Activated CD4-positive, CD25-positive, alpha-beta regulatory T cell treated with anti-CD3 and anti-CD28 coated beads, Interleukin-2, amount 50 U/mL, for 72 hours (primary cell): ENCODE measurements at regions not wholly inside any gene's neighbourhood (a gene's known extent, or its start where the extent isn't known, plus 50 kb on each side); places are given as distances from the start of the nearest gene placed in this dataset.

ENCODE experiments used
- DNase-seq: peaks from one replicate; pipeline ENCODE4 v3.0.0; 2021

DNA sequence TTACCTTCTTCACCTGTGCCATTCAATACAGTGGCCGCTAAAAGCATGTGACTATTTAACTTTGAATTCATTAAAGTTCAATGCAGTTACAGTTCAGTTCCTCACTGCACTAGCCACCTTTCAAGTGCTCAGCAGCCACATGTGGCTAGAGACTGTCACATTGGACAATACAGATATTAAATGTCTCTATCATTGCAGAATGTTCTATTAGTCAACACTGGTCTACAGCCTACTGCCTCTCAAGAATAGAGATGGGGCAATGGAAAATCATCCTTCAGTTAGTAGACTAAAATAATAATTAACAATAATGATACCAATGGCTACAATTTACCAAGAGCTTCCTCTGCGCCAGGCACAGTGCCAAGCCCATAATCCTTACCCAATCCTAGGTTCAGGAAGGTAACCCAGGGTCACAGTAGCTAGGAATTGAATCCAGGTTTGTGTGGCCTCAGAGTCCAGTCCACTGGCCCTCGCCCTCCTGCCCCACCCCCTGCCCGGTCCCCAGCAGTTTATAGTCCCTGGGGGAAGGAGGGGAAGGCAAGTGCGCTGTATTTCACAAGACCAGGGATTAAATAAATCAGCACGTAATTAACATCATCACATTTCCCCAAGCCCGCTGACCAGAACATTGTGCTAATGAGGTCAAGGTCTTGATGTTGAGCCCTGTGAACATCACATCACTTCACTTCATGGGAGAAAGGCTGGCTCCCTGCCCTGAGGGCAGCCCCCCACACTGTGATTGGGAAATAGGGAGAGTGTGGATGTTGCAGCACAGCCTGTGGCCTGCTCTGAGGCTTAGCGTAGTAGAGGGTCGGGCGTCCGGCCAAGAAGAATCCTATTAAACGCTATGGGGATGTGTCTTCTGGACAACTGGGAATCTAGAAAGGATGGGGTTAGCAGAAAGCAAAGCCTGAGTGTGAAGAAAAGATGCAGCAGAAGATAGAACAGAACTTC lies 147.2 kb downstream of the VEGFA start:
- DNase-seq = no peak

DNA sequence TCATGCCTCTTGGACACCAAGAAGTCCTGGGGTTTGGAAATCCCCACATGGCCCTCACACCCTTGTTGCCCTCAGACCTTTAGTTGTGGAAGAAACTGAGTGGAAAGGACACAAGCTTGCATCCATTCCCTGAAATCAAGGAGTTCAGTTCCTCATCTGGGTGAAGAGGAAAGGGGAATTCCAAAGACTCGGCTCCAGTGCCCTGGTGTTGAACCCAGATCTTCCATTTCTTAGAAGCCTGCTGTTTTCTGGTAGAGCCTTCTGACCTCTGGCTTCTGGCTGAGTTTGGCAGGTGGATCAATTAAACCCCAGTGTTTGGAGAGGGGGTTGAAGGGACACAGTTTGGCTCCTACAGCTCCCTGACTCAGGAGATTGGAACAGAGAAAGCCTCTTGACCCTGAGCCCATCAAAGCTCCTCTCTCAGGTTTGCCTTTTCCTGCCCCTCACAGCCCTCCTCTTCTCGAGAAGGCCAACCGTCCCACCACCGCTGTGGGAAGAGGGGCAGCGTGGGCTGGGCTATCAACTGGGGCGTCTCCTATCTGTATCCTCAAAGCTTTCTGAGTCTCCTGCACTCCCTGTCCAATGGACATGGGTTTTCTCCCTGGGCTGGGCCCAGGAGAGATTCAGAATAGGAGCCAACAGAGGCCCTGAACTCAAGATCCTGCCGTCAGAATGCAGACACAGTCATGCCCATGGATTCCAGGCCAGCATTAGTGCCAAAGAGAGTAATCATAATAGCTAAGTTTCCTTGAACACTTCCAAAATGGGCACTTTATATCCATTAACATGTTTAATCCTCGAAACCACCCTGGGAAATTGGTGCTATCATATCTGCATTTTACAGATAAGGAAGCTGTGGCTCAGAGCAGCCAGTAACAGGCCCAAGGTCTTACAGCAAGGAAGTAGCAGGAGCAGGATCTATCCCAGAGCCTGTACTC lies 146.2 kb downstream of the VEGFA start:
- DNase-seq = no peak

DNA sequence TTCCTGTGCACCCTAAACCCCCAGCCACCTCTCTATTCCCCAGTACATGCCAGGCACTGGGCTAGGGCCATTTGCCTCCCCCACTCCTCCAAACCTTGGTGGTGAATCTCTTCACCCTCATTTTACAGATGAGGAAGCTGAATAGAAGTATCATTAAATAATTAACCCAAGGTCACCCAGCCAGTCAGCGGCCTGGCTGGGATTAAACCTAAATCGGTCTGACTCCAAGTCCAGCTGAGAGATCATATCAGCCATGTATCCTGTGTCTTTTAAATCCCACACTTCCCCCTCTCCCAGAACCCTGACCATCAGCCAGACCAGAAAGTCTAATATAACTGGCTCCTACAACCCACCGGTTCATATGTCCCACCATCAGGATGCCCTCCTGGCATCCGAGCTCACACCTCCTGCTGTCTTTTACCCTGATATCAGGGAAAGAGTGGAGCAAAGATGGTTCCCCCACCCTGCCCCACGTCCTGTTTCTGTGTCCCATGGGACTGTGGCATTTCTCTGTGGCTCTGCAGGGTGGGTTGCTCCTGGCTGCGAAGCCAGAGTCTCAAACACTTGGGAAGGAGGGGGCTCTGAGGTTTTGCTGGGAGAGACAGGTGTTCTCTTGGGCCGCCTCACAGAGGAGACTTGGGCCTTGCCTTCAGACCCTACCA lies 145.3 kb downstream of the VEGFA start:
- no peak for DNase-seq

DNA sequence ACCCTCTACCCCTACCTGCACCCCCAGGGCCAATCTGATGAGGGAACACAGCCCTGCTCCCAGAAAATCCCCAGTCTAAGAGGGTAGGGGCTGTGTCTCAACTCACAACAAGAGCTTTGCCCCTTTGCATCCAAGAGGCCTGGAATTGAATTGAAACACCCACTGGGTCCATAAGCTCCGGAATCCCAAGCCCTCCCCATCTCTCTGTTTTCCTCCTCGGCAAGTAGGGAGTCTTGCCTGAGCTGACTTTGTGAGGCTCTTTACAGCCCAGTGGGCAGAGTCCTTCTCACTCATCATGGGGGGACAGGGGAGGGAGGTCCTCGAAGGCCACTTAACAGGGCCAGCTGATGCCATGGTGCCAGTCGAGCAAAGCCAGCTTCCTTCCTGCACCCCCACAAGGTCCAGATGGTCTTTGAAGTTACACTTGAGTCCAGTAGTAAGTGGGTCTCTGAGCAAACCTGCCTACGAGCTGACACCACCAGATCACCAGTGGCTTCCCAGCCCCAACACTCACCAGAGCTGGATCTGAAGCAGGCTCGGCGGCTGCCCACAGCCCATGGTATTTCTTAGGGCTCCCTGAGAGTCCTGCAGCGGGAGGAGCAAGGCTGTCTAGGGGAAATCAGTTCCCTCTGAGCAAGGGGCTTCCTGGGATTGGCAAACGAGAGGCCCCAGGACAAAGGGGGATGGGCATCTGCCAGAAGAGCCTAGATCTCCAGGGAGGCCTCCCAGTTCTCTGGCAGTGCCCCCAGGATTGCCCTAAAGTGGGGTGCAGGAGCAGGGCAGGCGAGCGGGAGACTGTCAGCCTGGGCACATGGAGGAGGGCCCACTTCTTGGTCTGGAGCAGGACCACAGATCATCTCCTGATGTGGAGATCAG lies 144.5 kb downstream of the VEGFA start:
- no peak for DNase-seq

DNA sequence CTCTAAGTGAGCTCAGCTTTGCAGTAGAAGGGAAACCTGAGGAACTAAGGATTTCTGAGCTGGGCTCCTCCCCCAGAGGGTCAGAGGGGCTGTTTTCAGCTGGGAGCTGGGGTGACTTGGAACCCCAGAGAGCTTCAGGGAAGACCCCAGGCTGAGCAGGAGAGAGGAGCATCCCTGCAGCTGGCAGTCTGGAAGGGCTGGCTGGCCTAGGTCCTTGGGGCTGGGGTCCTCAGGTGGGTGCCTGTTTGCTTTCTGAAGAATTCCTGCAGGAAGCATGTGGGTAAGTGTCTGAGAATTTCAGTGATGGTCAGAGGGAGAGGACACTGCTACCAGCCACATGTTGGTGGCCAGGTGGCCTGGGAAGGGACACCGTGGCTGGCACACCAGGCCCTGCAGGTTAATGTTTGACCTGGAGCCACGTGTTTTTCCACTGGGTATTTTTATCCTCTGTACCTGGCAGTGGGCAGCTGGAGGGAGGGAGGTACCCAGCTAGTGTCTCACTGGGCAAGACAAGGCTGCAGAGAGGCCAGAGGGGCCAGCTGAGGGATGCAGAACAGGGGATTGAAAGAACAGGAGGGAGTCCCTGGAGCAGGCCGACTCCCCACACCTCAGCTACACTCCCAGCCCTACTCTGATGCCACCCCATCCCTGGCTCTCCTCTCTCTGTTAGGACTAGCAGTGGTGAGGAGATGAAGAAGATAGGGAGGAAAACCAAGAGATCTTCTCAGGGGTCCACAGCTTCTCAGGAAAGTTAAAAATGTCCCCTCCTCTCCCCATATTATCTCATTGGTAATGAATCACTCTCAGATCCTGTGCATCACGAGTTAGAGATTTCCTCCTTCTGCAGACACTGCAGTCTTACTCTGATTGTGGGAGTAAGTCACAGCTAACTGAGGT lies 143.6 kb downstream of the VEGFA start:
- DNase-seq = no peak

DNA sequence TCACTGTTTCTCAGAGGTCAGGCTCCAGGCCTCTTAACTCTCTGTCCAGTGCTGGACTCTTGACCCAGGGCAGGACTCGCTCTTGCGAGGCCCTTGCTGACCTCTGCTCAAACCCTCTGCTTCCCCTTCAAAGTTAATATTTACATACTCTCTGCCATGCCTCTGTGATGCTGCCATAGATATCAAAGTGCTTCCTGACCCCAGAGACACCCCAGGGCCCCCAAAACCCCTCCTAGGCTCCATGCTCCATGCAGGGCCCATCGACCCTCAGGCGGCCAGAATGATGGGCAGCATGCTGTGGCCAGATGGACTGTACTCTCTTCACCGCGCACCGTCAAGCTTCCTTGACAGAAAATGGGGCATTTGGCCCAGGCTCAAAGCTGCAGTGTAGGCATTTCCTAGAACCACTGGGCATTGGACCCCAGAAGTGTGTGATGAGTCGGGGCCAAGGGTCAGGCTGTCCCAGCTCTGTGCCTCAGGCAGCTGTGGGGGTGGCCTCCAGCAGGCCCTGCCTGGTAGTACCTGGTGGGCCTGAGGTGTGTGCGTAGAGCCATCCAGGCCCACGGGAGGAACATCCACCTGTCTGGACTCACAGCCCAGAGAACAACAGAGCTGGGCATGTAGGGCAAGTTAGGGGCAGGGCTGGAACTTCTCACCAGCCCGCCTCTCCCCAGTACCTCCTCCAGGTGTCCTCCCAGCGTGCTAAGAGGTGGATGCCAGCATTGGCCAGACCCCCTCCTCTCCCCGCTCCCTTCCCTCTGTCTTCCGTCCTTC lies 142.8 kb downstream of the VEGFA start:
- DNase-seq = no peak

DNA sequence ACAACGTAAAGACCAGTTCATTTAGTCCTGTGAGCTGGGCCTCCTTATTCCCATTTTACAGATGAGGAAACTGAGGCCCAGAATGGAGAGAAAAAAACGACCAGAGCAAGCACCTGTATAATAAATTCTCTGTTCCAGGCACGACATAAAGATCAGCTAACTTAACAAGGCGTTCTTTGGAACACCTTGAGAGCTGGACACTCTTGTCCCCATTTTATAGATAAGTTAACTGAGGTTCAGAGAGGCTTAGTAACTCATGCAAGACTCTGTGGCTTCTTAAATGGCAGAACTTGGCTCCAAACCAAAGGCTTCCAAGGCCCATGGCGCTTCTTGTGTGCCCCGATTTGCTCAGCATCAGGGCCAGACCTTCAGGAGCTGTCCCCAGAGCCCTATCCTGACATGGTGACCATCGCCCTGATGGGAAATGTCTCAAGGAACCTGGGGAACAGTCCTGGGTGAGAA lies 142.1 kb downstream of the VEGFA start:
- no peak for DNase-seq

DNA sequence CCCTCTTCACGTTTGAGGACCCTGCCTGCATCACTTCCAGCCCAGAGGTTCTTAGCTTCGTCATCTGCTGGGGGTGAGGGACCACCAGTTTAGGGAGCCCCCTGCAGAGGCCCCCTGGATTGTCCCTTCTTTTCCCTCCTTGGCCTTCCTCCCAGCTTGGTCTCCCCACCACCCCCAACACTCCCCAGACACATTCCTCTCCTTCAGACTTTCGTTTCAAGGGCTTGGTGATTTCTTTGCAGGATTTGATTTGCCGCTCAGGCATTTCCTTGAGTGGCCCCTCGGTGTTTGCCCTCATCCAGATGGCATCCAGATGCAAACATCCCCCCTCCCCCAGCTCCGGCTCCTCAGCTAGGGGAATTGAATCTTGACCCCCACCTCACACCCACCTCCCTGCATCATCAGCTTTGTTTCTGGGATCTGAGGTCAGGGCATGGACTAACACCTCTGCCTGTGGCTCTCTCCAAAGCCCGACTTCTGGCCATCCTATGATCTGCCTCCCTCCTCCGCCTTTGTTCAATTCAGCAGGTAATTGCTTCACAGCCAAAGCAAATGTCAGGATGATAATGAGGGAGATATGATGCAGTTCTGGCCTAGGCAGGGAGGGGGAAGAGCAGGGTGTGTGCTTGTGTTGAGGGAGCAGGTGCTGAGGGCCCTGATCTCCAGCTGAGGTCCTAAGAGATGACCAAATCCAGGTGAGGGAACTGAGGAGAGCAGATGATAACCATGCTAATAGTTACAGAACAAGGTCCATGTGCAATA lies 141.5 kb downstream of the VEGFA start:
- DNase-seq = no peak

DNA sequence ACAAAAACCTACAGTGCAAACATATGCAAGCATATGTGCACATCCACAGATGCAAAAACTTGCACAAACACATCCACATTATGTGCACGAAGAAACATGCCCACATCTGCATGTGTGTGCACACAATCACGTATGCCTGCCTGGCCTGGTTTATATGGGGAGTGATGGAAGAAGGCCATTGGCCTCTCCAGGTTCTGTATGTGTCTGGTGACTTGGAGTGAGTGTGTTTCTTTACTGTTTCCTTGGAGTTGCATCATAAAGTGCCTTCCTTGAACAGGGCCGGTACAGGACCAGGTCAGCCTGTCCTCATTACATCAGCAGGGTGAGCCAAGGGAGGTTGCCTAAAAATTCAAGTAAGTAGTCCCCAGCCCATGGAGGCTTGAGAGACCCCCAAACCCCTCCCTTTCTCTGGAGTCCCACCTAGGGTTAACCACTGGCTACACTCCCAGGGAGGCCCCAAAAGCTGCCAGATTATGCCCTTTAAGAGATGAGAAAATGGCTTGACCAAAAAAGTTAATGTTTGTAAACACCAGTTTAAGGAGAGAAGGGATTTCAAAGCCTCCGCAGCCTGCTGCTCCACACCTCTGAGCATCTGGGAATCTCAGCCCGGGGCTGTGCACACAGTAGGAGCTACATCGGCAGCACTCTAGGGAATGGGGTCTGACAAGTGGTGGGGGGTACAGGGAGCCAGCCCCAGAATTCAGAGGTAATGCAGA lies 140.8 kb downstream of the VEGFA start:
- DNase-seq = no peak

DNA sequence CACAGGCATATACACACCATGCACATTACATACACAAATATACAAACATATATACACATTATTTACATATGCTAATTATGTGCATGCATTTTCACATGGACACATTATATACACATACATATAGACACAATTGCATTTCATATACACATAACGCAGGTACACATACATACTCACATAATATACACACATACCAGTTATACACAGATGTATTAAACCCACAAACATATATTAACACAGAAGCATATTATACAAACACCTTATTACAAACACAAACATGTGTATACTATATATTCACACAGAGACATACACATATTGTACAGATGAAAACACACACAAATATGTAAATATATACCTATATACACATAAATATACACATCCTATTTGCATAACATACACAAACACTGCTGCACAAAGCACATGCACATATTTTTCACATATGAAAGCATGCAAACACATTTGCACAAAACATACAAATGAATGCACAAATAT lies 140.2 kb downstream of the VEGFA start:
- DNase-seq = no peak

DNA sequence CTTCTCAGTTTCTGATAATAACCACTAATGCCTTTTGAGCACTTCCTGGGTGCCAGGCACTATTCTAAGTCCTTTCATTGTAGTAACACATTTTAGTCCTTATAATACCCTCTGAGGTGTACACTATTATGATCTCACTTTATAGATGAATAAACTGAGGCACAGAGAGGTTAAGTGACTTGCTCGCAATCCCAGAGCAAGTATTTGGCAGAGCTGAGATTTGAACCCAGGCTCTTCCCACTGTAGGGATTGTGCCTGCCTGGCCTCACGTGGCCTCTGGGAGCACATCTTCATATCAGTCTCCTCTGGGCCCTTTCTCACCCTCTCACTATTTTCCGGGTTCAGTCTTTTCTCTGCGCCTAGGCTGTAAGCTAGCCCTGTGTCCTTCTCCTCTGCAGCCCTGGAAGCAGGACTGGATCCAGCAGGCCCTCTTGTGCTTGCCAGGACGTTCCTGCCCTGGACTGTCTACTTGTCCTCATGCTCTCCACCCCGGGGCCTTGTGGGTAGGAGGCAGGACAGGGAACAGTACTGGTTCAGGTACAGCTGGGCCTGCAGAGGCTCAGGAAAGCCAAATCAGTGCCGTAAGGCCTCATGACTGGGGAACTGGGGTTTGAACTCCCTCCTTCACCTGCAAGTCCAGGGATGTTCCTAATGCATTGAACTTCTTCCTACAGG lies 139.6 kb downstream of the VEGFA start:
- no peak for DNase-seq

DNA sequence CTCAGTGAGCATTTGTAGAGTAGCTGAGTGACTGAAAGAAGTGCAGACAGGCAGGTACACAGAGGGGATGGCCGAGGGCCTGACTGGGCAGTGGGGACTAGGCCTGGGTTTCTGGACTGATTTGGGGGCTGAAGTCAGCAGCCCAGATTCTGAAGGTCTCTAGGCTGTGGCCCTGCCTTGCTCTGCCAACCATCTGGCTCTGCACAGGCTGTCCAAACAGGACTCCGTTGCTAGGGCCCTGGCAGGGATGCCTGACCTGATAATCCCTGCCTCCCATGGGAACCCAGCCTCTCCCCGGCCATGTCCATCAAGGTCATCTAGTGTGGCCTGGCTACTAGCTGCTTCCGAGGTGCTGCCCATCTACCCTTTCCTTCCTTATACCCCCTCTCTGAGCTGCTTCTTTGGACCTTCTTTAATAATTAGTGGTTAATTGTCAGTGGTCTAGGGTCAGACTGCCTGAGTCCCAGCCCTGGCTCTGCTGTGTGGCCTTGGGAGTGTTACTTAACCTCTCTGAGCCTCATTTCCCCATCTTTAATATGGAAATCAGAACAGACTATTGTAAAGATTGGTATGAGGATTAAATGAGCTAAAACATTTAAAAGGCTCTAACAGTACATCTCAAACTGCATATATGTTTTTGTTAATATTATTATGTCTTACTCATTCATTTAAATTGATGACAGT lies 137.9 kb downstream of the VEGFA start:
- no peak for DNase-seq

DNA sequence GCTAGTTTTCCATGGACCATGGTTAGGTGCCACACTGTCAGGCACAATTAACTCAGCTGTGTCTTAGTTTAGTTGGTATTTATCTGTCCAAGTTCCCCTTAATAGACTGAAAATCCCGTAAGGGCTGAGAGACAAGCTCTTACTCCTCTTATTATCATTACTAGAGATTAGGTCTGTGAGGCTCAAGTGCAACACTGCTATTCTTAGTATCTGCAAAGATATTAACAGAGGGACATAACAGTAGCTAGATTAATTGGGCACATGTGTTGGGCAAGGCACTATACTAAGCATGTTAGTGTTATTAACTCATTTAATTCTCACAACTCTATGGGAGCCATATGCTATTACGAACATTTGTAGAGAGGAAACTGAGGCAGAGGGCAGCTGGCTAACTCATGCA lies 137.3 kb downstream of the VEGFA start:
- no peak for DNase-seq

DNA sequence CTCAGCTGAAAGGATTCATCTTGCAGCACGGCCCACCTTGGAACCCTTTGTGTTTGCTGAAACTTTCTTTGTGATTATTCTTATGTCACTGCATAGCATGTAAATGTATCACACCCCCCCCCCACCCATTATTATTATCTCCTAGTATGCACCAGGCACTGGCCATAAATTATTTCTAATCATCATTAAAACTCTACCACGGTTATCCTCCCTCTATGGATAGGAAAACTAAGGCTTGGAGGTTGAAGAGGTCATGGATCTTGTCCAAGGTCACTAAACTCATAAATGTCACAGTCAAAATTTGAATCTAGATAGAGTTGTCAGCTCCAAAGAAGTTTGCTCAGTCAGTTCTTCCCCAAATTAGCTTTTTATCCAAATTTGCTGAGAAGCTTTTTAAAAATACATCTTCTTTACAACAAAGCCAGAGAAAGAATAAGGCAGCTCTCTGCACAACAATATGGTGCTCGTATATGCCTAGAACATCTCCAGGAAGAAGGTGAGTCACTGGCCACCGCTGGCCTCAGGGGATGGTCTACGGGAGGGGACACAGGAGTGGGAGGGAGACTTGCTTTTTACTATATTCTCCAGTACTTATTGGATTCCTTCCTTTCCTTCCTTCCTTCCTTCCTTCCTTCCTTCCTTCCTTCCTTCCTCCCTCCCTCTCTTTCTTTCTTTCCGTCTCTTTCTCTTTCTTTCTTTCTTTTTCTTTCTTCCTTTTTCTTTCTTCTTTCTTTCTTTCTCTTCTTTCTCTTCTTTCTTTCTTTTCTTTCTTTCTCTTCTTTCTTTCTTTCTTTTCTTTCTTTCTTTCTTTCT lies 134.5 kb downstream of the VEGFA start:
- DNase-seq = no peak

DNA sequence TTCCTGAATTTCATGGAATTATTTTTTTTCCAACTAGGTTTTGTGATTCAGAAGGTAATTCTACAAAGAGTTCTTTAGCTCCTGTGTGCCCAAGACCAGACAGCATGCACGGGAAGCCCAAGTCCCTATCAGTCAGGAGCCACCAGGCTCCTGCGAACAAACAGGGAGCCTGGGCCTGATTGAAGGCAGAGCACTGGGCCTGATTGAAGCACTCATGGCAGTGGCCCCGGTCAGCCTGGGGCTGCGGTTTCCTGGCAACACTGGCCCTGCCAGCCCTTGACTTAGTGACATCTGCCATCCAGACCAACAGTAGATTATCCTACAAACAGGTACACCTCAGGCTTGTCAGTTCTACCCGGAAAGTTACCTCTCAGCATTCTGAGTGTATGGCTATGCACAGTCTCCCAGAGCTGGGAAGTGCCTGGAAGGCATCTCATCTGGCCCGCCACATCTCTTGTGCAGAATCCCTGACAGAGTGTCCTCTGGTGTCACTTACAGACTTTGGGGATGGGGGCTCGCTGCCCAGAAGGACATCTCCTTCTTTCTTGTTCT lies 133.8 kb downstream of the VEGFA start:
- DNase-seq = no peak

DNA sequence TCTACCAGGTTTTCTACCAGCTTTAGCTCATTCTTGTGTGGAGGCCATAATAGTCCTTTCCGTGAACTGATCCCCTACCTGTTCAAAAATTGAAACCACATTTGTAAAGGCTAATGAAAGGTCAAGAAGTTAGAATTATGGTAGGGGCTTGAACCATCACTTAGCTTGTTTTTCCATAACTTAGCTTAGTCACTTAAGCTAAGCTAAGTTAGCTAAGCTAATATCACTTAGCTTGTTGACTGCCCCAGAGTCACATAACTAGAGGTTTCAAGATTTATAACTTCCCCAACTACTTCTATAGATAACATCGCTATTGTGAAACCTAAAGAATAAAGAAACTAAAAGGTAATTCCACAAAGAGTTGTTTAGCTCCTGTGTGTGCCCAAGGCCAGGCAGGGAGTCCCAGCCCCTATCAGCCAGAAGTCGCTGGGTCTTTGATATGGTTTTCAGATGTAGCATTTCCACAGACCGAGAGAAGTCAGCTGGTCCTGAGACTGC lies 131.8 kb downstream of the VEGFA start:
- DNase-seq = no peak
